ENCODE measurements at regions not wholly inside any gene's neighbourhood (a gene's known extent, or its start where the extent isn't known, plus 50 kb on each side); places are given as distances from the start of the nearest gene placed in this dataset.

GRCh38 chr3:72474775-72475174, 373.5 kb downstream of the SHQ1 start:
- TF ChIP-seq, protein P1, sequence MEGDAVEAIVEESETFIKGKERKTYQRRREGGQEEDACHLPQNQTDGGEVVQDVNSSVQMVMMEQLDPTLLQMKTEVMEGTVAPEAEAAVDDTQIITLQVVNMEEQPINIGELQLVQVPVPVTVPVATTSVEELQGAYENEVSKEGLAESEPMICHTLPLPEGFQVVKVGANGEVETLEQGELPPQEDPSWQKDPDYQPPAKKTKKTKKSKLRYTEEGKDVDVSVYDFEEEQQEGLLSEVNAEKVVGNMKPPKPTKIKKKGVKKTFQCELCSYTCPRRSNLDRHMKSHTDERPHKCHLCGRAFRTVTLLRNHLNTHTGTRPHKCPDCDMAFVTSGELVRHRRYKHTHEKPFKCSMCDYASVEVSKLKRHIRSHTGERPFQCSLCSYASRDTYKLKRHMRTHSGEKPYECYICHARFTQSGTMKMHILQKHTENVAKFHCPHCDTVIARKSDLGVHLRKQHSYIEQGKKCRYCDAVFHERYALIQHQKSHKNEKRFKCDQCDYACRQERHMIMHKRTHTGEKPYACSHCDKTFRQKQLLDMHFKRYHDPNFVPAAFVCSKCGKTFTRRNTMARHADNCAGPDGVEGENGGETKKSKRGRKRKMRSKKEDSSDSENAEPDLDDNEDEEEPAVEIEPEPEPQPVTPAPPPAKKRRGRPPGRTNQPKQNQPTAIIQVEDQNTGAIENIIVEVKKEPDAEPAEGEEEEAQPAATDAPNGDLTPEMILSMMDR (IDR thresholded peaks at IDR 0.05), result no peak
- TF ChIP-seq POLR2A (IDR thresholded peaks at IDR 0.05) (no peak), EP300 (IDR thresholded peaks at IDR 0.05) (no peak)
